Panc1 (cell line): ENCODE measurements at regions not wholly inside any gene's neighbourhood (a gene's known extent, or its start where the extent isn't known, plus 50 kb on each side); places are given as distances from the start of the nearest gene placed in this dataset.
"Not testable (repeated sequence)": the region's sequence is repeated elsewhere in the genome, so short reads cannot be mapped to it uniquely, and the experiment has no call there.

ENCODE experiments used
- ATAC-seq: fragments of 200-7000 bp; cut with Tn5 transposase; 2 replicates; pipeline ENCODE4 v1.9.1; 2020; ENCODE audit warnings: mild to moderate bottlenecking, moderate library complexity
- BruUV-seq: library from RNA; stranded (reverse); fragments of 400-500 nt; replicated peaks from 2 replicates; lab custom pipeline; 2021; lab: Mats Ljungman, UMichigan
- CTCF ChIA-PET: fragments of 300-600 bp; sonication (Branson Sonifier 250); formaldehyde crosslinking; loops from one replicate; lab custom pipeline; 2022; ENCODE audit warnings: antibody characterized with exemption; lab: Charles Lee
- POLR2A ChIA-PET: fragments of 300-600 bp; sonication (Branson Sonifier 250); formaldehyde crosslinking; loops from one replicate; lab custom pipeline; 2022; ENCODE audit warnings: antibody characterized with exemption; lab: Charles Lee
- DNase-seq: peaks from one replicate; pipeline ENCODE4 v3.0.0-alpha.2; 2010; ENCODE audit warnings: low read depth, low spot score
- H3K27ac ChIP-seq: 2 replicates; pipeline ENCODE4 v1.5.1; 2011; ENCODE audit warnings: mild to moderate bottlenecking, low read length, inconsistent platforms
- H3K27me3 ChIP-seq: fragments of 200-500 bp; sonication (Bioruptor generic); 2 replicates; pipeline ENCODE4 v1.6.0; 2014; ENCODE audit warnings: low read length, inconsistent platforms; ENCODE audit not compliant: control insufficient read depth, insufficient read depth
- H3K36me3 ChIP-seq: fragments of 200-500 bp; sonication (Bioruptor generic); 2 replicates; pipeline ENCODE4 v1.5.1; 2014; ENCODE audit warnings: inconsistent platforms, mild to moderate bottlenecking, low read length, moderate library complexity; ENCODE audit not compliant: control insufficient read depth, insufficient read depth
- H3K4me1 ChIP-seq: 2 replicates; pipeline ENCODE4 v1.5.1; 2011; ENCODE audit warnings: inconsistent platforms, mild to moderate bottlenecking, low read length, moderate library complexity; ENCODE audit not compliant: control insufficient read depth, insufficient read depth
- H3K4me3 ChIP-seq, 2 experiments: 2 replicates each; pipeline ENCODE4 v1.5.1; 2011 to 2012; ENCODE audit warnings: low read depth in 2 of 2, low read length in 2 of 2, mild to moderate bottlenecking in 2 of 2, inconsistent platforms in 1 of 2, moderate library complexity in 1 of 2
- H3K9me3 ChIP-seq: fragments of 200-500 bp; sonication (Bioruptor generic); 2 replicates; pipeline ENCODE4 v1.5.1; 2014; ENCODE audit warnings: low read depth, mild to moderate bottlenecking, inconsistent platforms, low read length, moderate library complexity; ENCODE audit not compliant: control insufficient read depth, insufficient read depth
- POLR2AphosphoS5 ChIP-seq: IDR thresholded peaks from 2 replicates; pipeline ENCODE4 v1.6.1; 2012; ENCODE audit warnings: mild to moderate bottlenecking, low read depth, low read length, moderate library complexity
- SIN3A ChIP-seq: IDR thresholded peaks from 2 replicates; pipeline ENCODE4 v1.6.1; 2012; ENCODE audit warnings: low read depth, mild to moderate bottlenecking, low read length, moderate library complexity, borderline replicate concordance; ENCODE audit not compliant: insufficient read depth
- TCF7L2 ChIP-seq: IDR thresholded peaks from 2 replicates; pipeline ENCODE4 v1.6.1; 2011; ENCODE audit warnings: mild to moderate bottlenecking, low read depth, low read length, inconsistent platforms
- in situ Hi-C: cut with HindIII; loops from 2 replicates; pipeline ENCODE4 v1.10.0; 2016; ENCODE audit warnings: low sequenced_read_pairs, low pct_unique_long_range_greater_than_20kb
- intact Hi-C: fragments of 100-400 bp; cut with micrococcal nuclease; formaldehyde crosslinking; loops from one replicate; pipeline ENCODE4 v1.10.0; 2022; ENCODE audit not compliant: unreplicated experiment
- TF ChIP-seq, protein P1 (sequence below), 2 experiments: IDR thresholded peaks; 2 replicates each; pipeline ENCODE4 v1.6.1; 2011 to 2012; ENCODE audit warnings: low read depth in 2 of 2, control low read depth in 1 of 2, low read length in 1 of 2, mild to moderate bottlenecking in 1 of 2, moderate library complexity in 1 of 2; ENCODE audit not compliant: insufficient read depth in 1 of 2
- TF ChIP-seq, protein P2 (sequence below): fragments of 450-650 bp; IDR thresholded peaks from 2 replicates; pipeline ENCODE4 v1.5.1; 2017; ENCODE audit warnings: mild to moderate bottlenecking

DNA sequence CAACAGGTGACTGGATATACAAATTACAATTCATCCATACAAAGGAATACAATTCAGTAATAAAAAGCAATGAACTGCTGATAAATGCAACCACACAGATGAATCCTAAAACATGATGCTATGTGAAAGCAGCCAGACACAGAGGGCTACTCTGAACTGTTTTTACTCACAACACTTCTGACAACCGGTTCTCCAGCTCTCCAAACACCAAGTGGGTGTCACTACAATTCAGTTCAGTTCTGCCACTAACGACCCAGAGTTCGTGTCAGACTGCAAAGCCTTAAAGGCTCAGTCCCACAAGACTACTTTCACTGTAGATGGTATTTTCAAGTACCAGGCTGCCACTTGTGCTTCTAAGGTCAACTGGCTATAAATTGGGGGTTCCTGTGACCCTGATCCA lies 119.4 kb downstream of the SLC16A1 start:
- Histone ChIP-seq H3K9me3 (no peaks in the 10 kb centered on the region), H3K4me3 (no peak overlapping the region), H3K27me3 (no peaks in the 10 kb centered on the region), H3K4me1 (no peaks in the 10 kb centered on the region), H3K27ac (no peak overlapping the region), H3K36me3 (no peaks in the 10 kb centered on the region)
- TF ChIP-seq, protein P1, sequence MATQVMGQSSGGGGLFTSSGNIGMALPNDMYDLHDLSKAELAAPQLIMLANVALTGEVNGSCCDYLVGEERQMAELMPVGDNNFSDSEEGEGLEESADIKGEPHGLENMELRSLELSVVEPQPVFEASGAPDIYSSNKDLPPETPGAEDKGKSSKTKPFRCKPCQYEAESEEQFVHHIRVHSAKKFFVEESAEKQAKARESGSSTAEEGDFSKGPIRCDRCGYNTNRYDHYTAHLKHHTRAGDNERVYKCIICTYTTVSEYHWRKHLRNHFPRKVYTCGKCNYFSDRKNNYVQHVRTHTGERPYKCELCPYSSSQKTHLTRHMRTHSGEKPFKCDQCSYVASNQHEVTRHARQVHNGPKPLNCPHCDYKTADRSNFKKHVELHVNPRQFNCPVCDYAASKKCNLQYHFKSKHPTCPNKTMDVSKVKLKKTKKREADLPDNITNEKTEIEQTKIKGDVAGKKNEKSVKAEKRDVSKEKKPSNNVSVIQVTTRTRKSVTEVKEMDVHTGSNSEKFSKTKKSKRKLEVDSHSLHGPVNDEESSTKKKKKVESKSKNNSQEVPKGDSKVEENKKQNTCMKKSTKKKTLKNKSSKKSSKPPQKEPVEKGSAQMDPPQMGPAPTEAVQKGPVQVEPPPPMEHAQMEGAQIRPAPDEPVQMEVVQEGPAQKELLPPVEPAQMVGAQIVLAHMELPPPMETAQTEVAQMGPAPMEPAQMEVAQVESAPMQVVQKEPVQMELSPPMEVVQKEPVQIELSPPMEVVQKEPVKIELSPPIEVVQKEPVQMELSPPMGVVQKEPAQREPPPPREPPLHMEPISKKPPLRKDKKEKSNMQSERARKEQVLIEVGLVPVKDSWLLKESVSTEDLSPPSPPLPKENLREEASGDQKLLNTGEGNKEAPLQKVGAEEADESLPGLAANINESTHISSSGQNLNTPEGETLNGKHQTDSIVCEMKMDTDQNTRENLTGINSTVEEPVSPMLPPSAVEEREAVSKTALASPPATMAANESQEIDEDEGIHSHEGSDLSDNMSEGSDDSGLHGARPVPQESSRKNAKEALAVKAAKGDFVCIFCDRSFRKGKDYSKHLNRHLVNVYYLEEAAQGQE (IDR thresholded peaks at IDR 0.05; ENCODE audit: insufficient read depth in 1 of 2, low read depth in 2 of 2, low read length in 1 of 2) = no peak
- TF ChIP-seq POLR2AphosphoS5 (no peak), SIN3A (no peak), TCF7L2 (no peak)
- TF ChIP-seq, protein P2, sequence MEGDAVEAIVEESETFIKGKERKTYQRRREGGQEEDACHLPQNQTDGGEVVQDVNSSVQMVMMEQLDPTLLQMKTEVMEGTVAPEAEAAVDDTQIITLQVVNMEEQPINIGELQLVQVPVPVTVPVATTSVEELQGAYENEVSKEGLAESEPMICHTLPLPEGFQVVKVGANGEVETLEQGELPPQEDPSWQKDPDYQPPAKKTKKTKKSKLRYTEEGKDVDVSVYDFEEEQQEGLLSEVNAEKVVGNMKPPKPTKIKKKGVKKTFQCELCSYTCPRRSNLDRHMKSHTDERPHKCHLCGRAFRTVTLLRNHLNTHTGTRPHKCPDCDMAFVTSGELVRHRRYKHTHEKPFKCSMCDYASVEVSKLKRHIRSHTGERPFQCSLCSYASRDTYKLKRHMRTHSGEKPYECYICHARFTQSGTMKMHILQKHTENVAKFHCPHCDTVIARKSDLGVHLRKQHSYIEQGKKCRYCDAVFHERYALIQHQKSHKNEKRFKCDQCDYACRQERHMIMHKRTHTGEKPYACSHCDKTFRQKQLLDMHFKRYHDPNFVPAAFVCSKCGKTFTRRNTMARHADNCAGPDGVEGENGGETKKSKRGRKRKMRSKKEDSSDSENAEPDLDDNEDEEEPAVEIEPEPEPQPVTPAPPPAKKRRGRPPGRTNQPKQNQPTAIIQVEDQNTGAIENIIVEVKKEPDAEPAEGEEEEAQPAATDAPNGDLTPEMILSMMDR = no peak
- DNase-seq = no peak
- no peak for ATAC-seq
- in situ Hi-C loops = no loop called here
- POLR2A ChIA-PET = no interaction called here
- CTCF ChIA-PET = no interaction called here
- BruUV-seq = no TSS peak
- intact Hi-C loops = no loop called here

DNA sequence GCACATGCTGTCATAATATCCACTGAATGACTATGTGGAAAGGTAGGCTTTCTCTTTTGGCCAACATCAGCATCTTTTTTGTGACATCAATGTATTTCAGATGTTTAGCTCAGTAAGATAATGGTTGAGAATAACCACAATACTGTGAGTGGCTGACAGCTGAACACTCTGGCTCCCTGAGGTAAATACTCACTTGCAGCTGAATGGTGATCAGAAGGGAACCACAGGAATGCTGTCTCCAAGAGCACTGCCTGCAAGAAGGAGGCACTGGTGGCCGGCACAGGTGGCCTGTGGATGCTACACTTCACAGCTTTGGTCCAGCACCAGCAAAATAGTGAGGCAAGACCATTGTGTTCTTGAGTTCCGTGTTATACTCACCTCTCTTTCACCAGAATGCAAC lies 118.7 kb upstream of the PPM1J start:
- in situ Hi-C loops = no loop called here
- H3K36me3 ChIP-seq = no peaks in the 10 kb centered on the region
- H3K9me3 ChIP-seq = no peaks in the 10 kb centered on the region
- DNase-seq (no peak), ATAC-seq (no peak)
- intact Hi-C loops = no loop called here
- H3K27me3 ChIP-seq = no peaks in the 10 kb centered on the region
- no peak overlapping the region for H3K4me3 ChIP-seq
- H3K4me1 ChIP-seq = no peaks in the 10 kb centered on the region
- BruUV-seq = no TSS peak
- TF ChIP-seq, protein P1 (IDR thresholded peaks at IDR 0.05; ENCODE audit: insufficient read depth in 1 of 2, low read depth in 2 of 2, low read length in 1 of 2) = no peak
- TF ChIP-seq SIN3A (no peak), POLR2AphosphoS5 (no peak), TCF7L2 (no peak)
- TF ChIP-seq, protein P2 = no peak
- no peak overlapping the region for H3K27ac ChIP-seq
- CTCF ChIA-PET = no interaction called here
- POLR2A ChIA-PET = no interaction called here

DNA sequence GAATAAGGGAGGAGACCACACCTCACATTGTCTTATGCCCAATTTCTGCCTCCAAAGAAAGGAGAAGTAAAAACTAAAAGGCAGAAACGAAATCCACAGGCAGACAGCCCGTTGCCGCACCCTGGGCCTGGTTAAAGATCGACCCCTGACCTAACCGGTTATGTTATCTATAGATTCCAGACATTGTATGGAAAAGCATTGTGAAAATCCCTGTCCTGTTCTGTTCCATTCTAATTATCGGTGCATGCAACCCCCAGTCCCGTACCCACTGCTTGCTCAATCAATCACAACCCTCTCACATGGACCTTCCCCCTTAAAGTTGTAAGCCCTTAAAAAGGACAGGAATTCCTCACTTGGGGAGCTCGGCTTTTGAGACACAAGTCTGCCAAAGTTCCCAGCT lies 117.1 kb upstream of the PPM1J start:
- DNase-seq, H3K27ac ChIP-seq, in situ Hi-C loops, H3K4me3 ChIP-seq, H3K9me3 ChIP-seq, BruUV-seq, POLR2A ChIA-PET, ATAC-seq, intact Hi-C loops, H3K27me3 ChIP-seq, CTCF ChIA-PET, H3K36me3 ChIP-seq, H3K4me1 ChIP-seq: not testable (repeated sequence)

DNA sequence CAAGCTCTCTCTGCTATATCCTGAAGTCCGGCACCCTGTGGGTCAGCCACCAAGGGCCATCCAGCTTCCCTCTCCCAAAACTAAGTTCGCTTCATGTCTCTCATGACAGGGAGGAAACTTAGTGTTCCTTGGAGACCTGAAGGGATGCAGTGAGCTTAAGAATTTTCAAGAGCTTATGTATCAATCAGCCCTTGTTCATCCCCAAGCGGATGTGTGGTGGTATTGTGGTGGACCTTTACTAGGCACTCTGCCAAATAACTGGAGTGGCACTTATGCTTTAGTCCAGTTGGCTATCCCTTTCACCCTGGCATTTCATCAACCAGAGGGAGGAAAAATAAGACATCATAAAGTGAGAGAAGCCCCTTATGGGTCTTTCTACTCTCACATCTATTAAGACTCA lies 114.6 kb upstream of the PPM1J start:
- POLR2A ChIA-PET, intact Hi-C loops, H3K4me3 ChIP-seq, H3K27me3 ChIP-seq, ATAC-seq, BruUV-seq, H3K36me3 ChIP-seq, H3K4me1 ChIP-seq, H3K27ac ChIP-seq, H3K9me3 ChIP-seq, in situ Hi-C loops, CTCF ChIA-PET, DNase-seq: not testable (repeated sequence)
